K562 (cell line): ENCODE measurements at regions not wholly inside any gene's neighbourhood (a gene's known extent, or its start where the extent isn't known, plus 50 kb on each side); places are given as distances from the start of the nearest gene placed in this dataset.
"Not testable (repeated sequence)": the region's sequence is repeated elsewhere in the genome, so short reads cannot be mapped to it uniquely, and the experiment has no call there.

Experiments
- ATAC-seq: fragments of 200-7000 bp; cut with Tn5 transposase; 3 replicates; pipeline ENCODE4 v1.9.1; 2020; ENCODE audit warnings: moderate library complexity
- BruUV-seq: library from RNA; stranded (reverse); fragments of 400-500 nt; replicated peaks from 2 replicates; lab custom pipeline; 2021; lab: Mats Ljungman, UMichigan
- CTCF ChIA-PET: fragments of 300-600 bp; formaldehyde crosslinking; extraction: SDS; loops from one replicate; lab custom pipeline; 2021; ENCODE audit warnings: low intra/inter-chr PET ratio; lab: Yijun Ruan, JAX
- POLR2A ChIA-PET: fragments of 300-600, 350-650 bp; sonication (Branson Sonifier 250); formaldehyde crosslinking; extraction: SDS; loops from one replicate; lab custom pipeline; 2021; ENCODE audit warnings: antibody characterized with exemption, inconsistent platforms; lab: Yijun Ruan, JAX
- DNase-seq, 4 experiments: peaks; one replicate each; pipeline versions ENCODE4 v3.0.0 to v3.0.0-alpha.2; 2011 to 2018; ENCODE audit warnings: low spot score in 3 of 4, mixed read lengths in 3 of 4; ENCODE audit errors: extremely low read depth in 1 of 4
- FAIRE-seq: peaks from 2 replicates; lab custom pipeline; 2011; peaks lifted over from hg19 to GRCh38; lab: Jason Lieb, UNC
- H2AFZ ChIP-seq: 2 replicates; pipeline ENCODE4 v1.6.0; 2011; ENCODE audit warnings: low read depth, low read length, control low read depth, inconsistent platforms
- H3K27ac ChIP-seq: fragments of 200-600 bp; 3 replicates; pipeline ENCODE4 v1.8.0; 2011; ENCODE audit warnings: low read depth, mild to moderate bottlenecking, control low read depth, inconsistent platforms, low read length, moderate library complexity, mixed read lengths; ENCODE audit errors: extremely low read depth
- H3K27me3 ChIP-seq, 2 experiments: fragments of 300-600 bp in 1 of 2; 2 replicates in 1 of 2; 3 replicates in 1 of 2; pipeline versions ENCODE4 v1.6.0 to v1.8.0; 2011; ENCODE audit warnings: inconsistent platforms in 2 of 2, low read length in 2 of 2, mild to moderate bottlenecking in 1 of 2, mixed read lengths in 1 of 2, moderate library complexity in 1 of 2; ENCODE audit not compliant: control insufficient read depth in 2 of 2, insufficient read depth in 2 of 2
- H3K36me3 ChIP-seq: fragments of 300-600 bp; 3 replicates; pipeline ENCODE4 v1.8.0; 2011; ENCODE audit warnings: mild to moderate bottlenecking, low read length, inconsistent platforms; ENCODE audit not compliant: control insufficient read depth, insufficient read depth
- H3K4me1 ChIP-seq, 2 experiments: fragments of 200-600 bp in 1 of 2; replicated peaks in 1 of 2; 2 replicates in 1 of 2; 3 replicates in 1 of 2; pipeline versions ENCODE4 v1.5.1 to v1.8.0; 2011; ENCODE audit warnings: inconsistent platforms in 2 of 2, low read length in 2 of 2, mild to moderate bottlenecking in 1 of 2, mixed read lengths in 1 of 2, moderate library complexity in 1 of 2; ENCODE audit not compliant: control insufficient read depth in 2 of 2, insufficient read depth in 2 of 2
- H3K4me2 ChIP-seq: 2 replicates; pipeline ENCODE4 v1.6.1; 2011; ENCODE audit warnings: low read length, control low read depth, inconsistent platforms, mixed read lengths; ENCODE audit not compliant: insufficient read depth
- H3K4me3 ChIP-seq: fragments of 200-600 bp; sonication (generic), shearing (Covaris generic); 2 replicates; pipeline ENCODE4 v1.5.1; 2016; ENCODE audit warnings: control low read depth, inconsistent platforms
- H3K79me2 ChIP-seq: fragments of 200-600 bp; 3 replicates; pipeline ENCODE4 v1.8.0; 2011; ENCODE audit warnings: low read length, inconsistent platforms; ENCODE audit not compliant: control insufficient read depth, insufficient read depth
- H3K9ac ChIP-seq, 2 experiments: 2 replicates each; pipeline versions ENCODE4 v1.6.0 to v1.6.1; 2011; ENCODE audit warnings: low read depth in 2 of 2, low read length in 2 of 2, control low read depth in 1 of 2, inconsistent platforms in 1 of 2, mild to moderate bottlenecking in 1 of 2, mixed read lengths in 1 of 2; ENCODE audit not compliant: insufficient read depth in 1 of 2
- H3K9me1 ChIP-seq: one replicate; pipeline ENCODE4 v1.6.0; 2011; ENCODE audit warnings: inconsistent platforms, mild to moderate bottlenecking, low read length, moderate library complexity; ENCODE audit not compliant: control insufficient read depth, insufficient read depth
- H3K9me3 ChIP-seq: replicated peaks from 2 replicates; pipeline ENCODE4 v1.5.1; 2011; ENCODE audit warnings: low read depth, low read length, inconsistent platforms; ENCODE audit not compliant: control insufficient read depth, insufficient read depth
- H4K20me1 ChIP-seq: replicated peaks from 2 replicates; pipeline ENCODE4 v1.6.1; 2011; ENCODE audit warnings: low read length, inconsistent platforms, mixed read lengths; ENCODE audit not compliant: control insufficient read depth, insufficient read depth
- KLF6 ChIP-seq: fragments of 250-450 bp; sonication (Bioruptor Pico); IDR thresholded peaks from 2 replicates; pipeline ENCODE4 v1.4.0; 2020; ENCODE audit warnings: mild to moderate bottlenecking, moderate library complexity, borderline replicate concordance
- MED1 ChIP-seq: sonication (generic); formaldehyde crosslinking; IDR thresholded peaks from 2 replicates; pipeline ENCODE4 v1.8.1; 2023; ENCODE audit warnings: missing genetic modification reagents, borderline replicate concordance
- NFYB ChIP-seq: IDR thresholded peaks from 2 replicates; pipeline ENCODE4 v1.6.1; 2011; ENCODE audit warnings: mild to moderate bottlenecking, moderate library complexity; ENCODE audit not compliant: insufficient read length; ENCODE audit errors: extremely low read depth
- SAFB2 ChIP-seq: fragments of 200-400 bp; formaldehyde crosslinking; IDR thresholded peaks from 2 replicates; pipeline ENCODE4 v1.6.1; 2018; ENCODE audit warnings: borderline replicate concordance, low read length, low read depth, moderate library complexity; ENCODE audit not compliant: severe bottlenecking
- WHSC1 ChIP-seq: IDR thresholded peaks from one replicate; pipeline ENCODE4 v1.6.1; 2012; ENCODE audit warnings: low read length, control low read depth, inconsistent platforms
- XRCC4 ChIP-seq: IDR thresholded peaks from one replicate; pipeline ENCODE4 v1.6.1; 2011; ENCODE audit not compliant: insufficient read depth, insufficient read length; ENCODE audit errors: extremely low read depth
- ZC3H4 ChIP-seq: sonication (generic); formaldehyde crosslinking; IDR thresholded peaks from 2 replicates; pipeline ENCODE4 v1.9.0; 2021; ENCODE audit warnings: missing genetic modification reagents, borderline replicate concordance
- ZNF41 ChIP-seq: fragments of 250-450 bp; sonication (Bioruptor Pico); conservative IDR thresholded peaks from 2 replicates; pipeline ENCODE4 v1.4.0; 2020; ENCODE audit warnings: mild to moderate bottlenecking
- WGBS: fragments of 100-300 bp; shearing (Covaris generic); methylation state at CpG from one replicate; pipeline ENCODE4 v1.1.6; 2016; ENCODE audit warnings: low coverage, mixed read lengths; ENCODE audit not compliant: insufficient coverage; ENCODE audit errors: missing lambda C conversion rate; 5-methylcytosine and 5-hydroxymethylcytosine counted together
- in situ Hi-C: fragments of 300-500 bp; cut with MboI; formaldehyde crosslinking; loops from 4 replicates; pipeline ENCODE4 v1.15.0; 2018; ENCODE audit warnings: inconsistent platforms, mixed read lengths
- intact Hi-C: fragments of 100-400 bp; cut with micrococcal nuclease; formaldehyde crosslinking; loops from 2 replicates; pipeline ENCODE4 v1.14.2; 2022
- TF ChIP-seq, protein P1 (sequence below): fragments of 250-450 bp; sonication (Bioruptor Pico); IDR thresholded peaks from 2 replicates; pipeline ENCODE4 v1.8.0; 2022; ENCODE audit warnings: moderate library complexity, mild to moderate bottlenecking, inconsistent platforms

- POLR2A ChIA-PET = interaction anchor here (1.1 kb wide), 1 partner anchor 29 kb away, joined by 3 read pairs; no protein-coding TSS in a partner anchor
- peaks cover 4 to 10% of the 10 kb centered on the region in 2 experiments; a peak in 2 of 5 replicates for H3K27me3 ChIP-seq
- CTCF ChIA-PET, H2AFZ ChIP-seq, H4K20me1 ChIP-seq, H3K4me2 ChIP-seq, H3K27ac ChIP-seq, H3K79me2 ChIP-seq, ATAC-seq, H3K9me1 ChIP-seq, in situ Hi-C loops, H3K4me1 ChIP-seq, H3K9ac ChIP-seq, H3K9me3 ChIP-seq, H3K4me3 ChIP-seq, DNase-seq, FAIRE-seq, H3K36me3 ChIP-seq, BruUV-seq, intact Hi-C loops: not testable (repeated sequence)
- peak; percentile 9 for TF ChIP-seq NFYB
- 42% methylated on average over 12 of the region's 14 CpGs for WGBS
These were observed 93.6 kb upstream of the METAP2 start for GRCh38 chr12:95380334-95380733.

DNA sequence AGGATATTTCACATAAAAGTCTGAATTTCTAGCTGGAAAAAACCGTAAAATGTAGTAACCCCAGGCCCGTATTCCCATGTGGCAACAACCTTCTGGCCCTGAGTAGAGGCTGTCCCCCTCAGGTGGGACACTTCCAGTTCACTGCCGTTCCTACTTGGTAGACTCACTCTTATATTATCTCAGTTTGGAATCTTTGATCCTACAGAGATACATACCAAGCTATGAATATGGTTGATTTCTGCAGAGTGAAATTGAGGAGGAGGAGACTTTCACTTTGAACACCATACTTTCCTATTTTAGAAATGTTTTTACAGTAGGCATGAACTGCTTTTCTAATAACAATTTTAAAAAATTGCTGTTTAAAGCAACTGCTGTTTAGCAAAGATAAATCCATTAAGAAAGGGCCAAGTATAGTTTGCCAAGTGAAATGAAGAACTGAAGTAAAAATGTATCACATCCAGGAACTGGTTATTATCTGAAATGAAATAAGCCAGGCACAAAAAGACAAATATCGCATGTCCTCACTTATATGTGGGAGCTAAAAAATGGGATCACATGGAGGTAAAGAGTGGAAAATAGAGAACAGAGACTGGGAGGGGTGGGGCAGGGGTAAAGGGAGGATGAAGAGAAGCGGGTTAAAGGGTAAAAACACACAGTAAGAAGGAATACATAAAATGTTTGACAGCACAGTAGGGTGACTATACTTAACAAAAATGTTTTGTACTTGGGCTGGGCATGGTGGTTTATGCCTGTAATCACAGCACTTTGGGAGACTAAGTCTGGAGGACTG is 92.8 kb upstream of the METAP2 start:
- peaks cover 0 to 4% of the 10 kb centered on the region in 2 experiments; a peak in 2 of 5 replicates for H3K4me1 ChIP-seq
- H3K27ac ChIP-seq = no peak overlapping the region
- peaks cover 4 to 10% of the 10 kb centered on the region in 2 experiments; a peak in 2 of 5 replicates for H3K27me3 ChIP-seq
- no peak overlapping the region for H2AFZ ChIP-seq
- CTCF ChIA-PET = no interaction called here
- FAIRE-seq (no peak), DNase-seq (no peak), ATAC-seq (no peak)
- H3K4me2 ChIP-seq = no peak overlapping the region
- TF ChIP-seq KLF6 (CRISPR knock-in tag) (no peak), ZC3H4 (CRISPR knock-in tag) (no peak), XRCC4 (no peak), WHSC1 (no peak), SAFB2 (no peak), ZNF41 (CRISPR knock-in tag) (no peak), MED1 (CRISPR knock-in tag) (no peak)
- TF ChIP-seq, protein P1, sequence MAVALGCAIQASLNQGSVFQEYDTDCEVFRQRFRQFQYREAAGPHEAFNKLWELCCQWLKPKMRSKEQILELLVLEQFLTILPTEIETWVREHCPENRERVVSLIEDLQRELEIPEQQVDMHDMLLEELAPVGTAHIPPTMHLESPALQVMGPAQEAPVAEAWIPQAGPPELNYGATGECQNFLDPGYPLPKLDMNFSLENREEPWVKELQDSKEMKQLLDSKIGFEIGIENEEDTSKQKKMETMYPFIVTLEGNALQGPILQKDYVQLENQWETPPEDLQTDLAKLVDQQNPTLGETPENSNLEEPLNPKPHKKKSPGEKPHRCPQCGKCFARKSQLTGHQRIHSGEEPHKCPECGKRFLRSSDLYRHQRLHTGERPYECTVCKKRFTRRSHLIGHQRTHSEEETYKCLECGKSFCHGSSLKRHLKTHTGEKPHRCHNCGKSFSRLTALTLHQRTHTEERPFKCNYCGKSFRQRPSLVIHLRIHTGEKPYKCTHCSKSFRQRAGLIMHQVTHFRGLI (CRISPR knock-in tag) = no peak
- POLR2A ChIA-PET = interaction anchor here (0.7 to 1.1 kb wide), 2 partner anchors 30 to 1994 kb away, joined by 3 read pairs; no protein-coding TSS in a partner anchor
- no peaks in the 10 kb centered on the region for H3K79me2 ChIP-seq
- H4K20me1 ChIP-seq = no peaks in the 10 kb centered on the region
- no peaks in the 10 kb centered on the region for H3K36me3 ChIP-seq
- H3K4me3 ChIP-seq = no peak overlapping the region
- H3K9me1 ChIP-seq = no peaks in the 10 kb centered on the region
- WGBS = 19% methylated on average over 5 of the region's 5 CpGs
- intact Hi-C loops (no loop called here), in situ Hi-C loops (no loop called here)
- no peak overlapping the region for H3K9ac ChIP-seq
- BruUV-seq = no TSS peak
- no peaks in the 10 kb centered on the region for H3K9me3 ChIP-seq
